Spleen (tissue), 7 donors: ENCODE measurements at regions not wholly inside any gene's neighbourhood (a gene's known extent, or its start where the extent isn't known, plus 50 kb on each side); places are given as distances from the start of the nearest gene placed in this dataset.

Experiments
- POLR2A ChIP-seq, 3 donors: fragments of 450-650 bp; IDR thresholded peaks; one replicate each; pipeline ENCODE4 v1.5.1; 2017; ENCODE audit warnings: antibody characterized with exemption in 3 of 3, mild to moderate bottlenecking in 1 of 3
- POLR2AphosphoS5 ChIP-seq, 3 donors: sonication (generic); formaldehyde crosslinking; IDR thresholded peaks; one replicate each; pipeline ENCODE4 v1.5.1; 2017; ENCODE audit warnings: antibody characterized with exemption in 3 of 3
- TF ChIP-seq, protein P1 (sequence below), 11 experiments: fragments of 200-600 bp in 7 of 11; fragments of 450-650 bp in 4 of 11; sonication (generic) in 4 of 11; IDR thresholded peaks in 8 of 11; conservative IDR thresholded peaks in 3 of 11; 1 replicate in 7 of 11; 2 replicates in 4 of 11; pipeline versions ENCODE4 v1.4.0 to v1.8.0; 2016 to 2021; ENCODE audit warnings: antibody characterized with exemption in 11 of 11, inconsistent platforms in 4 of 11, mild to moderate bottlenecking in 1 of 11
- donor health status: DM: no; HTN: no; CAD: no; lungs with moderate emphysema.
- donor health status: DM: no; HTN: no; CAD: no.
- donor health status: DM: no; HTN: no; CAD: no.

DNA sequence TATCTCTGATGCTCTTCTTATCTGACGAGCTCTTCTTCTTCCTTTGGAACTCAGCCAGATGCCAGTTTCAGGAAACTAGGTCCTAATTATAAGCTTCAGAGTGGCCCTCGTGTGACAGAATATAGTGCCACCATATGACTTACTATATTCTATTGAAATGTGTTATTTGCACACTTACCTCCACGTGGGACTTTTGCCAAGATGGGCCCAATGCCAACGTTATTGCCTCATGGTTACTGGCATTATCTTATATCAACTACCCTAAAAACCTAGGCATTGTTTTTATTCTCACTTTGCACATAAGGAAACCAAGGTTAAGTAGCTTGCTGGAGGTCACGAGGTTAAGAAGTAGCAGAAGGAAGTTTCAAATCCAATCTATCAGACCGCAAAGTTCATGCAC, 71.3 kb upstream of the SLCO3A1 start:
- TF ChIP-seq POLR2A (IDR thresholded peaks at IDR 0.05) (no peak), POLR2AphosphoS5 (IDR thresholded peaks at IDR 0.05) (no peak)
- TF ChIP-seq, protein P1, sequence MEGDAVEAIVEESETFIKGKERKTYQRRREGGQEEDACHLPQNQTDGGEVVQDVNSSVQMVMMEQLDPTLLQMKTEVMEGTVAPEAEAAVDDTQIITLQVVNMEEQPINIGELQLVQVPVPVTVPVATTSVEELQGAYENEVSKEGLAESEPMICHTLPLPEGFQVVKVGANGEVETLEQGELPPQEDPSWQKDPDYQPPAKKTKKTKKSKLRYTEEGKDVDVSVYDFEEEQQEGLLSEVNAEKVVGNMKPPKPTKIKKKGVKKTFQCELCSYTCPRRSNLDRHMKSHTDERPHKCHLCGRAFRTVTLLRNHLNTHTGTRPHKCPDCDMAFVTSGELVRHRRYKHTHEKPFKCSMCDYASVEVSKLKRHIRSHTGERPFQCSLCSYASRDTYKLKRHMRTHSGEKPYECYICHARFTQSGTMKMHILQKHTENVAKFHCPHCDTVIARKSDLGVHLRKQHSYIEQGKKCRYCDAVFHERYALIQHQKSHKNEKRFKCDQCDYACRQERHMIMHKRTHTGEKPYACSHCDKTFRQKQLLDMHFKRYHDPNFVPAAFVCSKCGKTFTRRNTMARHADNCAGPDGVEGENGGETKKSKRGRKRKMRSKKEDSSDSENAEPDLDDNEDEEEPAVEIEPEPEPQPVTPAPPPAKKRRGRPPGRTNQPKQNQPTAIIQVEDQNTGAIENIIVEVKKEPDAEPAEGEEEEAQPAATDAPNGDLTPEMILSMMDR (IDR thresholded peaks at IDR 0.05 in 8 of 11, conservative IDR thresholded peaks at IDR 0.05 in 3 of 11), result no peak
